GM19324 (cell line): ENCODE measurements at regions not wholly inside any gene's neighbourhood (a gene's known extent, or its start where the extent isn't known, plus 50 kb on each side); places are given as distances from the start of the nearest gene placed in this dataset.

Source experiments
- ATAC-seq: cut with Tn5 transposase; IDR thresholded peaks from one replicate; pipeline ENCODE4 v1.9.1; 2021; ENCODE audit warnings: mild to moderate bottlenecking, moderate library complexity; ENCODE audit not compliant: unreplicated experiment, low FRiP score

DNA sequence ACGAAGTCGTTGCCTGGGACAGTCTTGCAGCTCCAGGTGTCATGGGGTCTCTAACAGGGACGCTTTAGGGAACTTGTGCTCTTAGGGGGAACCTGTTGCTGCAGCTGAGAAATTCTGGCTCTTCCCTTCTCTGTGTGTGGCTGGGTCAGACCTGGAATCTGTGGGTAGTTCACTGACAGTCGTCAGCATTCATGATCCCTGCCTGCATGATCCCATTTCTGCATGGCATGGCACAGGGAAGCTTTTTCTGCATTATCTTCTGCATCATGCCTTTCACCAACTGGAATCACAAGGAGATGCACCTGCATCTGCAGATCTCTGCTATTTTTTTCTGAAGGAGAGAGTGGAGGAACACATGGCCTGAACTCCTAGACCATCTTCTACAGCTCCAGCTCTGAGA lies 85.6 kb downstream of the SOX9 start:
- no peak for ATAC-seq

DNA sequence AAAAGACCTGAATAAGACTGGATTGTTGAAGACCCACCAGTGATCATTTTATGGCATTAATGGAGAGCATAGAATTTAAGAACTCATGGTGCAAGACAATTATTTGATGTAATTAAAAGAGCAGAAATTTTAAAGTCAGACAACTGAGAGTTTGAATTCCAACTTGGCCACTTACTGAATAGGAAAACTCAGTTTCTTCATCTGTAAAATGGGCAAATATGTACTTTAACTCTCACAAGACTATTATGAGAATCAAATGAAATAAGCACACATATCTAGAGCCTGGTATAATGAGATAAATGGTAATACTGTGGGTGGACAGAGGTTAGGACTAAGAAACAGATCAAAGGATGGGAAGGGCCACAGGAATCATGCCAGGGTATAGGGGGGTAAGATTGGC lies 88.0 kb downstream of the SOX9 start:
- ATAC-seq = no peak

DNA sequence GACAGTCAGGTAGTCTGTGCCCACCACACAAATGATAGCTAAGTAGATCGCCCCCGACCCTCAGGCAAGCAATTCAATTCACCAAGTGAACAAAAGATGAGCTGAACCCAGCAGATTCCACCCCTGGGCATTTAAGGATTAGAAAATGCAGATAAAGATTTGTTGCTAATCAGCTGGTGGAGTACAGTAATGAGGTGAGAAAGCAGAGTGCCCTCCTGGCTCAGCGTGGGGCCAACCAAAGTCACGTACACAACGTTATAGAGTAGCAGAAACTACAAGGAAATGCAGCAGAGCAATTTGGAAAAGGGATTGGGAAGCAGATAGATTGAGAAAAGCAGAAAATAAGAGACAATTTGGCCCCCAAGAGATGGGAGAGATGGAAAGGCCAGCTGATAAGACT lies 91.2 kb downstream of the SOX9 start:
- ATAC-seq = no peak

DNA sequence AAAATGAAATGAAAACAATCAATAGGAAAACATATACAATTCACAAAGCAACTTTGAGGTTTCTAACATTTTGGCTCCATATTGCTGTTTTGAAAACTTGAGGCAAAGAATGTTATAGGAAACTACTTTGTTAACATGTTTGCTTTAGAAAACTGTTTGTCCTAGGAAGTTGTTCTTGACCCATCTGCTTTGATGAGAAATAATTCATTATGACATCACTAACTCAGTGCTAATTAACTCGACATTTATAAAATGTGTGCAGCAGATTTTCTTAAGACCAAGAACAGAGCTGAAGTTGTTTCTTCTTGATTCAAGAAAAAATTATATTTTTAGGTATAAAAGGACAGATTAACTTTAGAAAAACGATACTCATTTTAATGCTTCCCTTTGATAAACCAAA lies 94.7 kb downstream of the SOX9 start:
- no peak for ATAC-seq

DNA sequence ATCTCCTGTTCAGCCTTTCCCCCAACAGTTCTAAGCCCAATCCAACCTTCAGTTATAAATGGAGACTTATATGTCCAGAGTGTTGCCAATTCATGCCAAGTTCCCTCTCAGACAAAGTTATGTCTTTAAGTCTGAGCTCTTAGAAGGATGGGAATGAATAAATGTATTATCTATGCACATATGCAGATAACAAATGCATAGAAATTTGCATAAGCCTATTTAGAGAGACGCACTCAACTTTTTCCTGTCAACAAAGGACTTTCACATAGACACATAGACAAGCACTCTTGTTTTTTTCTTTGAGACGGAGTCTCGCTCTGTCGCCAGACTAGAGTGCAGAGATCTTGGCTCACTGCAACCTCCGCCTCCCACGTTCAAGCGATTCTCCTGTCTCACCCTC lies 95.1 kb downstream of the SOX9 start:
- no peak for ATAC-seq

DNA sequence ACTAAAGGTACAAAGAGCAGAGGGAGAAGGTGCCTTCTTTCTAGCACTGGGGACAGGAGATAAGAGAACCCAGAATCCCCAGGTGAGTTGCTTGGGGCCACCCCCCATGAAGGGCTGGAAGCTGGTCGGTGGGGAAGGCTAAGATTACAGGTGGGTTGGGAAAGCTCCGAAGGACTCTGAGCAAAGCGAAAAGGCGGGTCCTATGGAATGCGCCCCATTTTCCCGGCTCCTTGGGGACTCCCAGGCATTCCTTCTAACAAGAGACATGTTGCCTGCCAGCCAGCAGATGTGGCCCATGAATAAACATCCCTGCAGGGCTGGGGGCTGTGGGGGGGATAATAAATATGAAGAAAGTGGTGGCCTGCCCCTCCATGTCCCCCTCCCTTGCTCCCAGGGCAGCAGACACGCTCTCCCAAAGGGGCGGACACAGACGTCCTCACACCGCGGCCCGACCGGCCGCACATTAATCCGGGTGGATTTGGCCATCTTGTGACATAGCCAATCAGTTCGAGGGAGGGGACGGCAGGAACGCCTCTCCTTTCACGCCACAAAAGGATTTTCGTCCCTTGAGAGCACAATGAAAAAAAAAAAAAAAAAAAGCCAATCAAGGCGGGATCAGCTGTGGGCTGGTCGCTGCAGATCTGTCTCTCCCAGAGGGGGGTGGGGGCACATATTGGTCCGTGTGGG lies 98.5 kb downstream of the SOX9 start:
- ATAC-seq = no peak

DNA sequence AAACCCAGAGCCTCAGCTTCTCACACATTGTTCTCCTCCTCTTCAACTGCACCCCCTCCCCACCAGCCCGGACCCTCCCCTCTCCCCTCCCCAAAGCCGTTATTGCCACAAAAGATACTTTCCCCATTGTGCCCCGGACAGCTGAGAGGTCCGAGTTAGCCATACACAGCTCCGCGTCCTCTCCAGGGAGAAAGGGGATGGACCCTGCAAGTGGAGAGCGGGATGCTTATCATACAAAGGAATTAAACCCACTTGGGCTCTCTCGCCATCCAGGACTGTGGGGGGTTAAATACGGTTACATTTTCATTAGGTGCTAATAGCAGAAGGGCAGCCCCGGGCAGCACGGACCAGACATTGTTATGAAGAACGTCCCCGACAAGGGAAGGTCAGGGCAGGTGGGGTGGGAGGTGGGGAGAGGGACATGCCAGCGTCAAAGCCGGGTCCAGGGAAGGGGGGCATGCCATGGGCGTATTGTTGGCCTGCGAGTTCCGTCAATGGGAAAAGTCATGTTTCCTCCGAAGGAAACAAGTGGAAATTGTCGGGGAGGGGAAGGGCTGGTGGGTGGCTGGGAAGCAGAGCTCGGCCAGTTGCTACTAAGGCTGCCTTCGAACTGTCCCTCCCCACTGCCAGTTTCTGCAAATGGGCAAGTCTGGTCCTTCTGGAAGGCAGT lies 99.1 kb downstream of the SOX9 start:
- no peak for ATAC-seq

DNA sequence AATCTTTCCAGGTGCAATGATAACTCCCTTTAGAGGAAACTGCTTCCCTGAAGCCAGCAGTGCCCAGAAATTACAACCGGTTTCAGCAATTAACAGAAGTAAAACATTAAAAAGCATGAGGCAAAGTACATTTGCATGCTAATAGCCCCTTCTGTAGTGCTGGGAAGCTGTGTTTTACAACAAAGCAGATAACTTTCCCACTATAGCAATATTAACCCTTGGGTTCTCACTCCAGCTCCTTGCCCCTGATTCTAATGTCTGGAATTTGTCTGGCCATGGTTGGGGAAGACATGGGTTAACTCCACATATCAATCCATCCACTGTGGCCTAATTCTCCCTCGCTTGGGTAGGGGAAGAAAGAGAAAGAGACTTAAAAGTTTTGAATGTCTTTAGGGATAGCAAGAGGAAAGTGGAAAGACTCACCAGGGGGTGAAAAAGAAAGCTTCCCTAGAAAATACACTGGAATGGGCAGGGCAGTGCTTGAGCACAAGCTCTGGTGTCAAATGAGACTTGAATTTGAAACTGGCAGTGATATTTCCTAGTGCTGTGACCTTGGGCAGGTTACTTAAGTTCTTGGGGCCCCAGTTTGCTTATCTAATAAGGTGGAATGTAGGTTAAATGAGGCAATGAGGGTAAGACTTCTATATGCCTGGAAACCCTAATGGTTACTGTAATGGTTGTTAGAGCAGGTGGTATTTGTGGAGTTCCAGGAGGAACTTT lies 102.0 kb downstream of the SOX9 start:
- no peak for ATAC-seq

DNA sequence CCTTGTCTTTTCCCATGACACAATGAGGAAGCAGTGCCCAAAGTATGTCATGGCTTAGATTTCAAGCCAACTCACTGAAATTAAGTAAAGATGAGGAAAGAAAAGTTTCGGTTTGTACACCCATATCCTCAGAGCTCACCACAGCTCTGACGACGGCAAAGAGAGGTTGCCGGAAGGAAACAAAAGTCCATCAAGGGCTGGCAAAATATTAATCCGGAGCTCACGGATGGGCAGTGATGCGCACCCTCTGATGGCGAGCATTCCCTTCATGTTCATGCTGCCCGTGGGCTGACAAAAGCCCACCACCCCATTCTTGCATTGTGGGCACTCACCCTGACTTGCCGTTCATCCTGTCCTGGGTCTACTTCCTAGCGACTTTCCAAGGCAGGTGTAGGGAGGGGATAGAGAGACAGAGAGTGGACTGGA lies 103.1 kb downstream of the SOX9 start:
- no peak for ATAC-seq

DNA sequence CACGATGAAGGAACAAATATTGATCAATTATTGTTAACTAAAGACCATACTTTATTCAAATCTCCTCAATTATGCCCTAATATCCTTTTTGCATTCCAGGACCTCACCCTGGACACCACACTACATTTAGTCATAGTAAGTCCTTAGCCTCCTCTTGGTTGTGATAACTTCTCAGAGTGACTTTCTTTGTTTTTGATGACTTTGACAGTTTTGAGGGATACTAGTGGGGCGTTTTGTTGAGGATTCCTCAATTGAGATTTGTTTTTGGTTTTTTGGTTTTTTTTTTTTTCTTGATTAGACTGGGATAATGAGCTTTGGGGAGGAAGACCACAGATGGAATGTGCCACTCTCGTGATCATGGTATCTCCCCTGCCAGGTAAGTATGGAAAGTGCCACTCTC lies 105.5 kb downstream of the SOX9 start:
- ATAC-seq = no peak

DNA sequence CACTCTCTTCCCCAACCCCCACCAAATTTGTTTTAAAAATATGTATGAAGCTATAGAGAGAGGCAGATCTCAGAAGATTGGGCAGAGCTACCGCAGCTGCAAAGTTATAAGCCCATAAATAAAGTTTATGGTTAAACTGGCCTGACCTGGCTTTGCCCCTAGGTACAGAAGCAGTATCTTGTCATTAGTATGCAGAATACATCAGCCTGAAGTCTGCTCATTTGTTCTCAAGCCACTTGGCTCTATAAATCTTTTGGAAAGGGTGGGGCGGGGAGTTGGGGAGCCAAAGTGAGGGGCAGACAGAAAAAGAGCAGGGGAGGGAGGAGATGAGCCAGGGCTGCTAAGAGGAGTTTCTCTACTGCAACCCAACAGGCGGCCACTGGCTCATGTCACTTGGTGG lies 113.2 kb downstream of the SOX9 start:
- no peak for ATAC-seq

DNA sequence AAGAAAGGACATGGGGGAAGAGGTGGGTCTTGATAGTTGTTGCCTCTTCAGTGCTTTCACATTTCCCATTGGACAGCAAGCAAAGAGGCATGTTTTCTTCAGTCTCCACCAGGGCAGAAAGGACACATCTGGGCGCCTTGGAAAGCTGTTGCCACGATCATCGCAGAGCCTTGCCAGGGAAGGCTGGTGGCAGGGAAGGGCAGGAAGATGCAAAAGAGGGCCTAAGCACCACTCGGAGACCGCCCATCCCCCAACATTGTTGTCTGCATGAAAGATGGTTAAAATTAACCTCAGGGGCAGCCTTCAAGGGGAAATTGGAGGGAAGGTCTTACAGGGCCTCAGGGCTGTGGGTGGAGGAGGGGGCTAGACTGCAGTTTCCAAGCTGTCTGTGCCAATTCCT lies 114.2 kb downstream of the SOX9 start:
- no peak for ATAC-seq

DNA sequence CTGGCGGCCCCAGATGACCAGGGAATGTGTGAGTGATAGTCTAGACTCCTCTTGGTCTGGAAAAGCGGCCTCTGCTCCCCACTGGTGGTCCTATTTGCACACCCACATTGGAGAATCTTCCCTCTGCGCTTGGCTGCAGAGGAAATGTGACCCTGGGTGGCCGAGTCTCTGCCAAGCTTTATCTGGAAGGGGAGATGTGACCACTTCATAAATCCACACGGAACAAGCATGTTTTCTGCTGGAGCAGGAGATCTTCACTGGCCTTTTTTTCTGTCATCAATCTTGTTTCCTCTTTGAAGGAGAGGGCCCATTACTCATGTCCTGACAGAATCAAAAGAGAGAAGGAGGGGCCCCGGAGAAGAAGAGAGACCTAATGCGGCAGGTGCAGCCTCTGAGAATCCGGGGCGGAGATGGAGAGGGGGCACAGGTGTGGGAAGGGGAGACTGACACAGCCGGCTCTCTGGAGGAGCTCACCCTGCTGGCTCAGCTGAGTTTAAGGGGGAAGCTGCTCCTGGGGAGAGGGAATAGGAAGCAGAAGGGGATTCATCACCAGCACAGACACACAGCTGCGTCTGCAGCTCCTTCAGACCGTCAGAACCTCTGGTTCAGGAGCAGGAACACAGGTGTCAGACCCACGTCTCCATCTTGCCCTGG lies 116.3 kb downstream of the SOX9 start:
- ATAC-seq = no peak

DNA sequence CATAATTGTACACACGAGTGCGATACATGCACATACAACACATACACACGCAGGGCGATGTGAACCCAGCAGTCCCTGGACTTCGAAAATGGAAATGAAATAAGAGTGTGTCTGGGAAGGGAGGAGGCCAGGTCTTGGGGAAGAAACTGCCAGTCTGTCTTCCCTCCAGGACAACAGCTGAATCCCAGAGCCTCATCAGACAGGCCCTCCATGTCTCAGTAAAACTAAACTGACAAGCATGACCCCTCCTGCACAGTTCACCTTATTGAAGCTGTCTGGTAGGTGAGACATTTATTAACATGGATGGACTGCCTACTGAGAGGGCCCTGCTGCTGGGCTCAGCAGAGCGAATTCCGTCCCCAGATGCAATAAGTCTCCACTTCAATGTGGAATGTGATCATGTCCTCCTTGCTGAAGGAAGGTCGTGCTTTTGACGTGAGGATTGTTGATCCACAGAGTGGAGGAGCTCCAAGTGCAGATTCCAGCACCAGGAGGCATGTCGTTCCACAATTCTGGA lies 117.4 kb downstream of the SOX9 start:
- no peak for ATAC-seq

DNA sequence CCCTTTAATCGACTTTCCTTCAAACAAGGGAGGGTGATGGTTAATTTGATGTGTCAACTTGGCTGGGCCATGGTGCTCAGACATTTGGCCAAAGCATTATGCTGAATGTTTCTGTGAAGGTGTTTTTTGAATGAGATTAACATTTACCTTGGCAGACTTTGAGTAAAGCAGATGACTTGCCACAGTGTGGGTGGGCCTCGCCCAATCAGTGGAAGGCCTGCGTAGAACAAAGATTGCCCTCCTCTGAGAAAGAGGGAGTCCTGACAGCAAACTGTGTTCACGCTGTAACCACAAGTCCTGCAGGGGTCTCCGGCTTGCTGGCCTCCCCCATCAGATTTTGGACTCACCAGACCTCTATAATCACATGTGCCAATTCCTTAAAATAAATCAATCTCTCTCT lies 118.7 kb downstream of the SOX9 start:
- no peak for ATAC-seq

DNA sequence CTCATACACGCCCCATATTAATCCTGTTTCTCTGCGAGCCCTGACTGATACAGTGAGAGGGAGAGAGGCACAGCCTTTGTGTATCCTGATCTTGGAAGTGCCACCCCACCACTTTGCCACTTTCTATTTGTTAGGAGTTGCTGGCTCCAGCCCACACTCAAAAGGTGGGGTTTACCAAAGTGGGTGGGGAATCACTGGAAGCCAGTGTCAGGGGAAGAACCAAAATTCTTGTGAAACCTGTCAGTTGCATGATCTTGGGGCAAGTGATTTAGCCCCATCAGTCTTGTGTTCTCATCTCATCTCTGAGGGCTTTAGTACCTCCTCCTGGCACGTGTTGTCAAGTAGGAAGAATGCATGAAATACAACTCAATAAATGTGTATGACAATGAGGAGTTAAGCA lies 119.5 kb downstream of the SOX9 start:
- no peak for ATAC-seq

DNA sequence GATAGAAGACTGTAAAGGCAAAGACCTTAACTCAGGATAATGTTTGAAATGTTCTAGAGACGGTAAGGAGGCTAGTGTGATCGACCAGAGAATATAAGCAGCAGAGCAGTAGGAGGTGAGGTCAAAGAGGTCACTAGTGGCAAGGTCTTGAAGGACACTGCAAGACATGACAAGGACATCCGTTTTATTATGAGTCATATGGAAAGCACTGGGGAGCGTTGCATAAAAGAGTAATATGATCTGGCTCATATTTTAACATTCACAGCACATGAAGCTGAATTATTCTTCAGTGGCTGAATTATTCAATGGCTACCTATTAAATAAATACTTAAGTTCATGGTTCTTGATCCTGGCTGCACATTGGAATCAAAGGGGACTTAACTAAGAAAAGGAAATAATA lies 123.7 kb downstream of the SOX9 start:
- ATAC-seq = no peak

DNA sequence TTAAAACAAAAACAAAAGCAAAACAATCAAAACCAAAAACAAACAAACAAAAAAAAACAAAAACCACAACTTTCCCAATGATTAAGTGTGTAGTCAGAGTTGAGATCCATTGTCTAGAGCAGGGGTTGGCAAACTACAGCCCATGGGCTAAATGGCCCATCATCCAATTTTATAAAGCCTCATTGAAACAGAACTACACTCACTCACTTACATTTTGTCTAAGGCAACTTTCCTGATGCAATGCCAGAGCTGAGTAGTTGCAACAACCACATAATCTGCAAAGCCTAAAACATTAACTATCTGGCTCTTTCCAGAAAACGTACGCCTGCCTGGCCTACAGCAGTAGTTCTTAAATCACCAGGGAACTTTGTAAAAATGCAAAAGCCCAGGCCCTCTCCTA lies 124.1 kb downstream of the SOX9 start:
- no peak for ATAC-seq

DNA sequence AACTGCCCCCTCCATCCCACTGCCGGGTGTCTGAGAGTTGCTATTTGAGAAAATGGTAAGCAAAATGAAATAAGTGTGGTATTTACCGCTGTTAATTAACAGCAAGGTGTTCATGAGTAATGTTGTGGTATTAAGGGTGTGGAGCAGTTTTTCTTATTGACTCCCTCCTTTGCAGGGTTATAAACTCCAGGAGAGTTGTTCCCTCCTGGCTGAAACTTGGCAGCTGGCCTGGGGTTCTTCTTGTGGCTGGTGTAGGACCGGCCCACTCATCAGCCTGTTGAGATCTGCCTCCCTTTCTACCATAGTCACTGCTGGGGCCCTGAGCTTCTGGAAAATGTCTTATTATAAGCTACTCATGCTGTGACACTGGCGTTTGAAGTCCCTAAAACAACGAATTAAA lies 128.6 kb downstream of the SOX9 start:
- no peak for ATAC-seq

DNA sequence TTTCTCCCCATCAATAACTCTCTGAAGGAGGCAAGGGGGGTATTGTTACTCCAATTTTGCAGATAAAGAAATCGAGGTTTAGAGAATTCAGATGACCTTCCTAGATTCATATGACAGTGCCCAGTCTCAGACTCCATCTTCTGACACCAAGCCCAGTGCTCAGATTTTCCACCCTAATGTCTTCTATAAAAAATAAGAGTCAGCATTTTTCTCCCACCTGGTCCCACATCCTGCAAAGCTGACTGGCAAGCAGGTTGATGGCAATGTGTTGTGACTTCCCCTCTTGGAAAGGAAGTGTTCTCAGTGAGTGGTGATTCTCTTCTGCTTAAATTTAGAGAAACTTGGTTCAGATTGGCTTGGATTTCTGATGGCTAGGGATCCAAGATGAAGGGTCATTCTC lies 129.4 kb downstream of the SOX9 start:
- ATAC-seq = no peak

DNA sequence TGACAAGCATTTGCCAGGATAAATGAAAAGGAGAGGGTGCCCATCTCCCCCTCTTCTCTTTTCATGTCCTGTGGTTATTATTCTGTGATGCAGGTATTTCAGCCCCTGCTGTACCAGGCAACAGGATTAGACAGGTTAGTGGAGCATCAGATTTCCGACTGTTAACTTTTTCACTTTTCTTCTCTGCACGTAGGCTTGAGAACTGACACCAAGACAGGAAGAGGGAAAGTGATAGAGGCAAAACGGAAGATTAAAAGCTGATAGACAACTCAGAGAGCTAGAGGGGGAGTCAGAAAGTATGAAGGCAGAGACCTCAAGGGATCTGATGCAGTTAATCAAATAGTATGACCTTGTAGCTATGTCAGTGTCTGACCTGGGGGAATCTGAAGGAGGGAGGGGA lies 132.8 kb downstream of the SOX9 start:
- ATAC-seq = no peak
